ENCODE measurements at regions not wholly inside any gene's neighbourhood (a gene's known extent, or its start where the extent isn't known, plus 50 kb on each side); places are given as distances from the start of the nearest gene placed in this dataset.
"Not testable (repeated sequence)": the region's sequence is repeated elsewhere in the genome, so short reads cannot be mapped to it uniquely, and the experiment has no call there.

DNA sequence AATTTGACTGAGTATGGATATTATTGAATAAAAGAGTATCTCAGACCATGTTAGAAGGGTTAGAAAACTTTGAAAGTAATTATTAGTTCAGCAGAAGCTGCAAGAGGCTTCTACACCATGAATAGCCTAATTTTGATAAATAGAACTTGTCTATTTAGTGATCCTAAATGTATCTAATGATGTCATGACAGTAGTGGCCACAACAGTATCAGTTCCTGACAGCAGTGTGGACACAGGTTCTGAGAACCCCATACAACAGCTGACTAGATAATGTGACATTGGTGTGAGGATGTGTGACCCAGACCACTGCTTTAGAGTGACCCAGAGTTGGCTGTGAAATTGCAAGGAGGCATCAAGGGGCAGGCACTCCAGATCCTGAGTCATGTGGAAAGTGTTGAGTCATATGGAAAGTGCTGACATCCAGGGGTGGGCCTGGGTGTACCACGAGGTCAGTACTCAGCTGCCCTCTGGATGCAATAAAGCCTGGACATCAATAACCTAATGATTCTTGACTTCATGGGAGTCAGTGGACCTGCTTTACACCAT is 754.7 kb downstream of the DHX35 start:
- DNase-seq (ENCODE audit: low read depth, low spot score): peak; percentile 10
- in situ Hi-C loops (cut with HindIII; ENCODE audit: low pct_unique_long_range_greater_than_20kb, low sequenced_read_pairs): no loop called here

DNA sequence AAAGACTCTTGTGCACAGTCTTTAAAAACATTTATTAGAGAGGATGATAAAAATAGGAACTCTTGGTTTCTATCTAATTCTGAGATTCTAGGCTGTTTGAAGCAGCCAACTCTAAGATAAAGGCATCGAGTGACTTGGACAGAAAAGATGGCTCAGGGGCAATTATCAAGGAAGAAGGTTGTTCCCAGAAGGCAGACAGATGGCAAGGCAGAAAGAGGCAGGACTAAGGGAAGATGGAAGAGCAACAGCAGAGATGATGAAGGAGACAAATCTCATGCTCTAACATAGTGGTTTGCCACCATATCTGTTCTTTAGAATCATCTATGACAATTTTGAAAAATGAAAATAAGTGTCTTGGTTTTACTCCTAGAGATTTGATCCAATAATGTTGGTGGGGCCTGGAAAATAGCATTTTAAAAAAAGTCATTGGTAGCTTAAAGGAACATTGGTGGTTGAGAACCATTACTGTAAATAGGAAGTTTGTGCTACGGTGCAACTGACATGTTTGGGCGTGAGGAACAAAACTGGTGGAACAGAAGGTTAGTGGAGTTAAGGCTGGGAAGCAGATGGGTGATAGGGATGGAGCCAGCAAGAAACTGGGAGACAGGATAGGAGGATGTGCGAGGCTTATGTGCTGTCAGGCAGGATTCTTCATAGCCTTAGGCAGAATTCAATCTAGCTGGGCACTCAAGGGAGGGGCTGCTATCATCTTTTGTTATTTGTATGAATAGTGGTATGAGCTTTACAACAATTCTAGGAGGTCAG is 751.1 kb downstream of the DHX35 start:
- in situ Hi-C loops (cut with HindIII; ENCODE audit: low pct_unique_long_range_greater_than_20kb, low sequenced_read_pairs): no loop called here
- DNase-seq (ENCODE audit: low read depth, low spot score): no peak

DNA sequence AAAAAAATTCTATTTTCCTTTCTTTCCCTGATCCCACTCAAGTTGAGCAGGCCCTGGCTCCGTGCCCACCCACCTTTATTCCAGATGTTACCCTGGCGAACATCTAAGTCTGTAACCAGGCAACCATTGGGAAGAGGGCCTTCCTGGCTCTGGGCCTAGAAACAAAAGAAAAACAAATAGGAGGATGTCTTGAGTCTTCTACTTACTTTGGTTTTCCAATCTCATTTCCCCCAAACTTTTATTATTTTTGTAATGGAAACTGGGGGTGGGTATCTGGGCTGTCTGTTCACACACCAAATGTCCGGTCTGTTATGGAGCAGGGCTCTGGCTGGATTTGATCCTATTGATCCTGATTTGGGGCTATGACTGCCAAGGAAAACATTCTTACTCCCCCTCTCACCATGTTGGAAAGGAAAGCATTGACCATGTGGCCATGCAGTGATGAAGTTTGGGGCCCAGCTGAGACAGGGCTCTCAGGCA is 744.1 kb downstream of the DHX35 start:
- DNase-seq (ENCODE audit: low read depth, low spot score): no peak
- in situ Hi-C loops (cut with HindIII; ENCODE audit: low pct_unique_long_range_greater_than_20kb, low sequenced_read_pairs): no loop called here

DNA sequence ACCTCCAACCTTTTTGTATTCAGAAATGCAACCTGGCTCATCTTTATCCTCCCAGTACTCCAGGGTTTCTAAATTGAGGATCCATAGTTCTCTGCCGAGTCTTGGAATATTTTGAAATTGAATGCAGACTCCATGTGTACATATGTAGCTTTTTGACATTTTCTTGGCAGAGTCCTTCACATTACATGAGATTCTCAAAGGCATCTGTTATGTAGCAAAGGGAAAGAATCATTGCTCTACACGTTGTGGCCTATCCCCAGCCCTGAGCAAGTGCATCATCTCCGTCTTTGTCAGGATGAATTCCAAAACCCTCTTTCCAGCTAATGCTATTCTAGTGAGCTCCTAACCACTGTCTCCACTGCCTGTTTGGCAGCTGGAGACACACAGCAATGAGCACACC is 742.9 kb downstream of the DHX35 start:
- in situ Hi-C loops (cut with HindIII; ENCODE audit: low pct_unique_long_range_greater_than_20kb, low sequenced_read_pairs): no loop called here
- no peak for DNase-seq (ENCODE audit: low read depth, low spot score)

DNA sequence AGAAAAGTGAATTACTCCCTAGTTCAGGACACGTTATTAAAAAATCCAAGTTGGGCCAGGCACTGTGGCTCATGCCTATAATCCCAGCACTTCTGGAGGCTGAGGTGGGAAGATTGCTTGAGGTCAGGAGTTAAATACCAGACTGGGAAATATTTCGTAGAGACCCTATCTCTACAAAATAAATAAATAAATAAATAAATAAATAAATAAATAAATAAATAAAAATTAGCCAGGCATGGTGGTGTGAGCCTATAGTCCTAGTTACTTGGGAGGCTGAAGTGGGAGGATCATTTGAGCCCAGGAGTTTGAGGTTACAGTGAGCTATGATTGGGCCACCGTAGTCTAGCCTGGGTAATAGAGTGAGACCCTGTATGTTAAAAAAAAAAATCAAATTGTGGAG is 741.2 kb downstream of the DHX35 start:
- in situ Hi-C loops (cut with HindIII; ENCODE audit: low pct_unique_long_range_greater_than_20kb, low sequenced_read_pairs); DNase-seq (ENCODE audit: low read depth, low spot score): not testable (repeated sequence)

DNA sequence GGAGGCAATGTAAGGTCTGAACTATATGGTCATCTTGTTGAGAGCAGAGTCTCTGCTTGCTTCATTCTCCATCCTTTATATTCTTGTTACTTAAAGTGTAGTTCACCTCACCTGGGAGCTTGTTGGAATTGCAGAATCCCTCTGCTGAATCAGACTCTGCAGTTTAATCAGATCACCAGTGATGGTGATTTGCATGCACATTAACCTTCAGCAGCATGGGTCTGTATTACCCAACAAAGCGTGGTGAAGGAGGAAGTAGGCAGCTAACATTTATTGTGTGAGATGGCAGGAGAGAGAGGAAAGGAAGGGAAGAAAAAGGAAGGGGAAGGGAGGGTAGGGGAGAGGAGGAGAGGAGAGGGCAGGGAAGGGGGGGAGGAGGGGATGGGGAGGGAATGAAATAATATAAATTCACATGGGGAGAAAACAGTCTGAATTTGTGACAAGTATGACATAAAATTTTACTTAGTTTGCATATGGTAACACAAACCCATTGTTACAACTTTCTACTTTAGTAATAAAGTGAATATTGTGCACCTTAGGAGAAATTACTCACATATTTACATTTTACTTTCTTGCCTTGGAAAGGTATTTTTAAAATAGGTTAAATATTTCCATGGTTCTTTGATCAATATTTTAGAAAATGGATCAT is 740.7 kb downstream of the DHX35 start:
- DNase-seq (ENCODE audit: low read depth, low spot score): no peak
- in situ Hi-C loops (cut with HindIII; ENCODE audit: low pct_unique_long_range_greater_than_20kb, low sequenced_read_pairs): no loop called here

DNA sequence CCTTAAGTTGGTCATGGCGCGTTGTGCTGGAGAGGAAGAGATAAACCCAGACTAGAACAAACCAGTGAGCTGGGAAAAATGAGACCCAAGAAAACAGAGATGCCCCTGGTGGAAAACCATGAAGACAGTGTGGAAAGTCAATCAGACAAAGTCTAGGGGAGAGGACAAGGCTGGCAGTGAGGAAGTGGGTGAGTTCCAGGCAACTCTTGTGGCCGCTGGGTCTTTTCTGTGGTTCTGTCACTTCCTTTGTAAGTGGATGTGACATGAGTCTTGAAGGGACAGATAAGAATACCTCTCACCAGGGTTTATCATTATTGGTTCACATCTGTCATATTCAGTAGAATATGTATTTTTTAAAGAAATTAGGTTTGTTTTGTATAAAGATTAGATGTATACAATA is 738.4 kb downstream of the DHX35 start:
- in situ Hi-C loops (cut with HindIII; ENCODE audit: low pct_unique_long_range_greater_than_20kb, low sequenced_read_pairs): no loop called here
- no peak for DNase-seq (ENCODE audit: low read depth, low spot score)

DNA sequence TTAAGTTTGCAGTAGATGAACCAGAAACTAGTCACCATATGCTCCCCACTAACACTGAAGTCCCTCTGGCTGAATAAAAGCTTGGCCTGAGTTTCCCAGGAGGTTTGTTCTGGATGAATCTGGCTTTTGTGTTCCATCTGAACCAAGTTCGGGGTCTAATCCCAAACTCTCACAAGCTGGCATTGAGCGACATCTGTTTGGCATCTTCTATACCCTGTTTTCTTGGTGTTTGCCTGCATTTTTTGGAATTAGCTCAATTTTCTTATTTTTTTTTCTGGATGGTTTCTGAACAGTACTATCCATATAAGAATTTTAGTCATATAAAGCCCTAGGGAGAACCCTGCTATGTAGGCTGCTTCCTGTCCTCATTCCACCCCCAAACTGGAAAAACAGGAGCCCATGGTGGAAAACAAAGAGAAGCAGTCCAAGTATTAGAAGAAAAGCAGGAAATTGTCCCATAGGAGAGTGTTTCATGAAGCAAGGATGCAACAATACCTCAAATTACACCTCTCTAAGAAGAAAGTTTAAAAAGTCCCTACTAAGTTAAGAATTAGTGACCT is 737.1 kb downstream of the DHX35 start:
- in situ Hi-C loops (cut with HindIII; ENCODE audit: low pct_unique_long_range_greater_than_20kb, low sequenced_read_pairs): no loop called here
- no peak for DNase-seq (ENCODE audit: low read depth, low spot score)

DNA sequence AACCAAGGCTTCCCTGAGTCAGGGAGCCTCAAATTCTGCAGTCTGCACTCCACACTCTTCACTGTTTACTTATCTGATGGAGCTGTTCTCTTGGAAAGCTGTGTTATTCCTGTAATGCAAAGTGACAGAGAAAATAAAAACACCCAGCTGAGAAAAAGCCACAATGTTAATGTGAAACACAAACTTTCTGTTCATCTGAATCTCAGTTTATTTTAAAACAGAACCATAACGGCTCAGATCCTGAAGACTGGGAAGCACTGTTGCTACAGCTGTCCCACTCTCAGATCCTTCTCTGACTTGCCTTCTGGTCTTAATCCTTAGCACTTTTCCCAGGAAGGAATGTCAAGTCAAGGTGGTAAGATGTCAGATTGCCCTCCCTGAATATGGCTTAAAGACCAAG is 736.6 kb downstream of the DHX35 start:
- in situ Hi-C loops (cut with HindIII; ENCODE audit: low pct_unique_long_range_greater_than_20kb, low sequenced_read_pairs): no loop called here
- no peak for DNase-seq (ENCODE audit: low read depth, low spot score)

DNA sequence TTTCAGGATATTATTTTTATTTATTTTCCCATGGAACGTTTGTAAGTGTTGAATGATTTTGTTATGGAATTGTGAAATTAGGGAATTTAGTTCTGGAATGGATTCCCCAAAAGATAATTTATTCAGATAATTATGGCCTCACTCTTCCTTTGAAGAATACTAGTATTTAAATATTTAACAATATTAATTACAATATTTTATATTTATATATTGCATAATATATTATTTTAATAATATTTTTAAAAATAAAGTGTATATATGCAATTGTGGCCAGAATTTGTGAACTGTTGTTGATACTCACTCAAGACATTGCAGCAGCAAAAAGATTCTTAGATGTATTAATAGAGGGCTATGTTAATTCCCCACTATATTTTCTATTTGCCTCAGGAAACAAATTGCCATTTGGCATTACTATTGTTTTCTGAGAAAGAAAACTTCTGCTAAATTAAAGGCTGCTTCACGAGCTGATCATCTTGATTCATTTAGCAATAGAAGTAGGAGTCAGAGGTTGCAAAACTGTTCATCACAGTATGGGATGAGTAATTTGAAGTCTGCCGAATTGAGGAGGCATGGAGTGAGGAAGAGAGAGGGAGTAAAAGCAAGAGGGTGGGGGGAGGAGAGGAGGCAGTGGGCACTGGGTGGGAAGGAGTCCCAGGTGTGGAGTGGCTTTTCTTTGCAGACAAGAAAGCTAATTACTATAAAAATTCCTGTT is 729.2 kb downstream of the DHX35 start:
- in situ Hi-C loops (cut with HindIII; ENCODE audit: low pct_unique_long_range_greater_than_20kb, low sequenced_read_pairs): no loop called here
- DNase-seq (ENCODE audit: low read depth, low spot score): no peak

DNA sequence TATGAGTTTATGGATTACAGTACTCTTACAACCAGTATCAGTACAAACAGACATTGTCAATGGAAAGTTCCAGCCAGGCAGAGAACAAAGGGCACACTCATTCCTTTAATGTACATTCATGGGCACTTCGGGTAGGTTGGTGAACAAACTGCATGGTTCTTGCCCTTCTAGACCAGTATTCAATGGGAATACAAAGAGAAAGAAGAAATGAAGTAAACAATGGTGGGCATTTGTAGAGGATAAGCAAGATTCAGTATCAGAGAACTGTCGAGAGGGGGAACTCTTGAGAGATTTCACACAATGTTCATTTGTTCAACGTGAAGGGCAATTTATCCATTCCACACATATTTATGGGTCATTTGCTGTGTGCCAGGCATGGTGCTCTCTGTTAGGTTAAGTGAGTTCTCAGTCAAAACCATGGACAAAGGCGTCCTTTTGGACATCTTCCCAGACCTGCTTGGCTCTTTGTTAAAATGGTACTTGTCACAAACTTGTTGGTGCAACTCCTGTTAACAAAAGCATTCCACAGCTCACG is 714.8 kb downstream of the DHX35 start:
- DNase-seq (ENCODE audit: low read depth, low spot score): peak; percentile 80
- in situ Hi-C loops (cut with HindIII; ENCODE audit: low pct_unique_long_range_greater_than_20kb, low sequenced_read_pairs): no loop called here

DNA sequence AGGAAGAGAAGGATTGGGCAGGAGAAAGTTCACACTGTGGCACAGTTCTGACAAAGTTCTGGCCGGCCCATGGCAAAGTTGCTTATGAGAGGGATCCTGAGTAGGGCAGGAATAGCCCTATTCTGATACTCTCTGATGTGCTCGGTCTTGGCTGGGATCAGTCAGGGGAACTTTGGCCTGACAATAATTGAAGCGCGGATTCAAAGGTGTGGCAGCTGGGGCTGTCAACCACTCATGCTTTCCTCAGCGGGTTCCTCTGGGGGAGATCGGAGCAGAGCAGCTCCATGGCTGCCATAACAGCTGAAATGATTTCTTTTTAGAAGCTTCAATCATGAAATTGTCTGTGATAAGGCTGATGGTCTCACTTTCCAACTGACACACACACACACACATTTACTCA is 714.1 kb downstream of the DHX35 start:
- in situ Hi-C loops (cut with HindIII; ENCODE audit: low pct_unique_long_range_greater_than_20kb, low sequenced_read_pairs): no loop called here
- no peak for DNase-seq (ENCODE audit: low read depth, low spot score)

DNA sequence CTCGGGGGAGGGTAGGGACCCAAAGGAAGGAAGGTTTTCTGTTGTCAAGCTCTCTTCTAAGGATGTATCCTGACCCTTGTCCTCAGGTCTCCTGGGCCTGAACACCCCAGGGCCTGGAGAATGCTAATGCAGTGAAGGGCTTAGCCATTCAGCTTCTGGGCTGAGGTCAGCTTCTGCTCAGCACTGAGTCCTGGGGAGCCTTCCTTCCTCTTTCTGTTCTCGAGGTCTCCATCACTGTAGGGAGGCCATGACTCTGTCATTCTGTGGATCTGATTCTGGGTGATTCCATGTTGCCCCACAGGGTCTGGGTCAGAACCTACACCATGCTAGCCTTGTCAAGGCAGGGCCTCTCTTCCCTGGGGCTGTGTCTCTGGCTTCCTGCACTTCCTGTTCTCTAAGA is 712.7 kb downstream of the DHX35 start:
- no peak for DNase-seq (ENCODE audit: low read depth, low spot score)
- in situ Hi-C loops (cut with HindIII; ENCODE audit: low pct_unique_long_range_greater_than_20kb, low sequenced_read_pairs): no loop called here

DNA sequence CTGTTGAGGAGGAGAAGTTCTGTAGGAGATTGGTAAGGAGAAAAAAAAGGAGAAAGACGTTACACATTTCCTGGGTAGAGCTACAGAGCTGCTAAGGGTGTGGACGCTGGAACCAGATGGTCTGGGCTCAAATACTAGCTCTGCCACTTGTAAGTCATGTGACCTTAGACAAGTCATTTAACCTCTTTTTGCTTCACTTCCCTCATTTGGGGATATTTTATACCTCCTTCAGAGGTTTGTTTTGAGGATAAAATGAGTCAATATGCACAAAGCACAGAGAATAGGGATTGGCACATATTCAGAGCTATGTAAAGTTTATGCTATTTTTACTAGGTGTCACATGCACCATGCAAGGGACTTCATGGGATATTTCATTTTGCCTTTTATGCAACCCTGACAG is 708.8 kb downstream of the DHX35 start:
- in situ Hi-C loops (cut with HindIII; ENCODE audit: low pct_unique_long_range_greater_than_20kb, low sequenced_read_pairs): no loop called here
- no peak for DNase-seq (ENCODE audit: low read depth, low spot score)

DNA sequence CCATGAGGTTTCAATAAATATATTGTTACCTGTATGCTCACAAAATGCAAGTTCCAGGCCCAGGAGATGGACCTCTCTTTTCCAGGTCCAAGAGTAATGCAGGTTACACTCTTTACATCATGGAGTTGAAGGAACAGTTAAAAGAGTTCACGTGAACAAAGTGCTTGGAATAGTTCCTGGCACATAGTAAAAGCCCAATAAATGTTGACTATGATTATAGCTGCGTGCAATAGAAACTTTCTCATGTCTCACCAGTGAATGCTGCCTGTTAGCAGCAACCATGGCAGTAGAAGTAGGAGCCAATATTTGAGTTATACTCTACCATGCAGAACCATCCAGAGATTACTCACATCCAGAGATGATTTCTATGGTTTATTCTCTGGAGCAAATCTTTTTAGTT is 707.5 kb downstream of the DHX35 start:
- no peak for DNase-seq (ENCODE audit: low read depth, low spot score)
- in situ Hi-C loops (cut with HindIII; ENCODE audit: low pct_unique_long_range_greater_than_20kb, low sequenced_read_pairs): no loop called here

DNA sequence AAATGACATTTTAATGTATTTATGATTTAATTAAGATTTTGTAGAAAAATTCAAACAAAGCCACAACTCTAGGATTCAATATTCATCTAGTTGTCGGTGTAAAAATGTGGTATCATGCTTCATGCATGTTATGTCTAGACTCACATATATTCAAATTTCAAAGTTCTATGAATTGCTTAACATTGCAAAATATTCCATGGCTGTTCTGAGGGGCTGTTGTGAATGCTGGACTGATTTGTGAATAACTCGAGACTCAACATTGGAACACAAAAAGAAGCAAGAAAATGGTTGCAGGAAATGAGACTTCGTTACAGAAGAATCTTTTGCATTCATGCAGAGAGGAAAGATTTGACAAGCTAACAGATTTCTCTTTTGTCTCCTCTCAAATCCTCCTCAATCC is 705.9 kb downstream of the DHX35 start:
- in situ Hi-C loops (cut with HindIII; ENCODE audit: low pct_unique_long_range_greater_than_20kb, low sequenced_read_pairs): no loop called here
- no peak for DNase-seq (ENCODE audit: low read depth, low spot score)

DNA sequence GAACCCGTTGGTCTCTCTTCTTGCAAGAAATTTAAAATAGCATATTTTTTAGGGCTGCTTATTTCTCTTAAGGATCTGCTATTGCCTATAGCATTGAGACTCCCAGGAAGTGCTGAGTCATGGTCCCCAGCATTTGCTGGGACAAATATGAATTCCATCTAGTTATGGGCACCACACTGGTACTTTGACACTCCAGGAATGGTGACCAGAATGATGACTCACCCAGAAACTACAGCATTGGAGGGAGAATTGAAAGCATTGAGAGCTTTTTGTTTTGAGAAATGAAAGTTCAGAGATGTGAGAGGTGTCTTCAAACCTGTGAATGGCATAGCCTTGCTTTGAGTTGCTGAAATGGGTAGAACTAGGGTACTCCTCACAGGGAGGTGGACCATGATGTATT is 699.7 kb downstream of the DHX35 start:
- in situ Hi-C loops (cut with HindIII; ENCODE audit: low pct_unique_long_range_greater_than_20kb, low sequenced_read_pairs): no loop called here

DNA sequence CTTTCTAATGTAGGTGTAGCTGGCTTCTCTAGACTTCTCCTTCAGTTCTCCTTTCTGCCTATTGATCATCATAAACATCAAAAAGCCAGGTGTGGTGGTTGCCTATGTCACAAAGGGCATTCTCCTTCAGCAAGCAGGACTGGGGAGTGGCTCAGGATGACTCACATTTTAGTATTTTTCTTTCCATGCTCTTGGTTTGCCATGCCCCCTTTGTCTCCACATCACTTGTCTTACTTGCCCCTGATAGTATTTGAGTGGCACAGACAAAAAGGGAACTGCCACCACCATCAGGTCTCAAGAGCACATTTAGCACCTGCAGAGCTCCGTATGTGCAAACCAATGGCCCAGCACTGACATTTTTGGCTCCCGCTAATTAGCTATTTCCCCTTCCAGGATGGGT is 698.8 kb downstream of the DHX35 start:
- in situ Hi-C loops (cut with HindIII; ENCODE audit: low pct_unique_long_range_greater_than_20kb, low sequenced_read_pairs): no loop called here
- no peak for DNase-seq (ENCODE audit: low read depth, low spot score)

More for the DNA sequence above, 699.7 kb downstream of the DHX35 start:
- no peak for DNase-seq (ENCODE audit: low read depth, low spot score)
